Epithelial cell of proximal tubule (primary cell): ENCODE measurements at regions not wholly inside any gene's neighbourhood (a gene's known extent, or its start where the extent isn't known, plus 50 kb on each side); places are given as distances from the start of the nearest gene placed in this dataset.

Experiments
- DNase-seq: peaks from one replicate; pipeline ENCODE4 v3.0.0-alpha.2; 2011; ENCODE audit warnings: low read depth
- H3K4me3 ChIP-seq: 2 replicates; pipeline ENCODE4 v1.5.1; 2011; ENCODE audit warnings: low read depth, mild to moderate bottlenecking, low read length
- CTCF ChIP-seq: conservative IDR thresholded peaks from 2 replicates; pipeline ENCODE4 v1.5.1; 2012; ENCODE audit warnings: low read depth, mild to moderate bottlenecking, low read length

GRCh38 chr6:160919723-160920440 is 71.7 kb upstream of the MAP3K4 start:
- DNase-seq: peak; percentile 69
- TF ChIP-seq CTCF: no peak
- no peak overlapping the region for H3K4me3 ChIP-seq

DNA sequence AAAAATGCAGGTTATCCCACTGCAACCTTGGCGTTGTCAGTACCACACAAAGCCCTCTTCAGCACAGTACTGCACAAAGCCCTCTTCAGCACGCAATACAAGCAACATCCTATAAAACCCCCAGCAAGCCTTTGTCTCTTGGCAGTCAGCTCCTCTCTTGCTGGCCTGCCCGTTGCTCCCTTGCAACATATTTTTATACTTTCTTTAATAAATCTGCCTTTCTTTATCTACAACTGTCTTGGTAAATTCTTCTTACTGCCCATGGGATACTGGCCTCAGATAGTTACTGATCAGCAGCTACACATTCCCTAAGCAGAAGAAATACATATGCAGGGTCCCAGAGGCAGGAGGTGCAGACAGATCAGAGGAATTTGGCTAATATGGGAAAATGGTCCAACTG is 70.5 kb upstream of the MAP3K4 start:
- no peak for DNase-seq
- no peak overlapping the region for H3K4me3 ChIP-seq
- TF ChIP-seq CTCF: no peak

- TF ChIP-seq CTCF: no peak
- no peak for DNase-seq
- no peak overlapping the region for H3K4me3 ChIP-seq
Observed at GRCh38 chr6:160926281-160927276, 65.0 kb upstream of the MAP3K4 start.

DNA sequence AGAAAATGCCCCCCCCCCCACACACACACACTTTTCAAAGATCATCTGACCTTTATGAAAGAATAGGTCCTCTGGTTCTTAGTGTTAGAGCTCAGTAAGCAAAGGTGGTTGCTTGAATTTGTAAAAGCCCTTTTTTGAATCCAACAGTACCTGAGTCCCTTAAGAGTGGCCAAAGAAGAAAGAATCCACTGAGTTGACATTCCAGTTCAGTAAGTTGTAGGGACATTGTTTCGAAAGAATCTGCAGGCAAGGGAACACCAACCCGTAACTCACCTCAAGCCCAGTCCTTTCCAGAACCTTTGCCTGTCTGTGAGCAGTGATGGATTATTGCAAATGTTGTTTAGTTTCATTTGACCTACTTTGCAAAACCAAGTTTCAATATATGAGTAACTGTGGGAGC is 64.2 kb upstream of the MAP3K4 start:
- no peak overlapping the region for H3K4me3 ChIP-seq
- no peak for DNase-seq
- no peak for TF ChIP-seq CTCF

DNA sequence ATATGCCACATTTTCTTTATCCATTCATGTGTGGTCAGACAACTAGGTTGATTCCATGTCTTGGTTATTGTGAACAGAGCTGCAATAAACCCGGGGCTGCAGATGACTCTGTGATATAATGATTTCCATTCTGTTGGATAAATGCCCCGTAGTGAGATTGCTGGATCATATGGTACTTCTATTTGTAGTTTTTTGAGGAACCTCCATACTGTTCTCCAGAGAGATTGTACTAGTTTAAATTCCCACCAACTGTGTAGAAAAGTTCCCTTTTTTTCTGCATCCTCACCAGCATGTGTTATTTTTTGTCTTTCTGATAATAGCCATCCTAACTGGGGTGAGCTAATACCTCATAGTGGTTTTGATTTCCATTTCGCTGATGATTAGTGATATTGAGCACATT is 62.2 kb upstream of the MAP3K4 start:
- DNase-seq: no peak
- TF ChIP-seq CTCF: no peak
- H3K4me3 ChIP-seq: no peak overlapping the region

DNA sequence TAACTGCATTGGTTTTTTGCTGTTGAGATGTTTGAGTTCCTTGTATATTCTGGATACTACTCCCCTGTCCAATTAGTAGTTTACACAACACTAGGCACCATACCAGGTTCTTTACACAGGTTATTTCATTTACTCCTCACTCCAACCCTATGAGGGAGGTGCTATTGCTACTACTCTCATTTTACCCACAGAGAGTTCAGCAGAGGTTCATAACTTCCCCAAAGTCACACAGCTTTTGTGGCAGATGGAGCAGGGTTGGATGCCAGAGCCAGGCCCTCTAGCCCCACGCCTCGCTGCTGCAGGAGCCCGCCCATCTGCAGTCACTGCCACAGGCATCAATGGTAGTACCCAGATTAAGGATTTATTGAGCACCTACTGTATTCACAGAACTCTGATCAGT is 61.7 kb upstream of the MAP3K4 start:
- H3K4me3 ChIP-seq: no peak overlapping the region
- DNase-seq: no peak
- no peak for TF ChIP-seq CTCF
